Endothelial cell of umbilical vein (primary cell): ENCODE measurements at regions not wholly inside any gene's neighbourhood (a gene's known extent, or its start where the extent isn't known, plus 50 kb on each side); places are given as distances from the start of the nearest gene placed in this dataset.

ENCODE experiments used
- CTCF ChIP-seq, 2 donors: IDR thresholded peaks; 1 replicate in 1 of 2; 2 replicates in 1 of 2; pipeline ENCODE4 v1.5.1; 2011; ENCODE audit warnings: low read length in 2 of 2, mild to moderate bottlenecking in 2 of 2, moderate library complexity in 2 of 2, control low read depth in 1 of 2, inconsistent platforms in 1 of 2, low read depth in 1 of 2; ENCODE audit not compliant: insufficient read depth in 1 of 2; ENCODE audit errors: extremely low read depth in 1 of 2
- EZH2 ChIP-seq: IDR thresholded peaks from 2 replicates; pipeline ENCODE4 v1.6.1; 2012; ENCODE audit warnings: borderline replicate concordance, low read depth, mild to moderate bottlenecking, moderate library complexity, low read length, inconsistent platforms; ENCODE audit not compliant: severe bottlenecking
- MYC ChIP-seq: IDR thresholded peaks from one replicate; pipeline ENCODE4 v1.6.1; 2011; ENCODE audit warnings: mild to moderate bottlenecking, low read depth, low read length
- POLR2A ChIP-seq: IDR thresholded peaks from 2 replicates; pipeline ENCODE4 v1.6.1; 2012; ENCODE audit warnings: low read depth, mild to moderate bottlenecking, control low read depth, low read length
- POLR2AphosphoS5 ChIP-seq: IDR thresholded peaks from 2 replicates; pipeline ENCODE4 v1.6.1; 2012; ENCODE audit warnings: low read depth, mild to moderate bottlenecking, control low read depth, low read length, moderate library complexity; ENCODE audit not compliant: insufficient read depth
- TF ChIP-seq, protein P1 (sequence below): IDR thresholded peaks from 2 replicates; pipeline ENCODE4 v1.6.1; 2011; ENCODE audit not compliant: insufficient read depth, insufficient read length

DNA sequence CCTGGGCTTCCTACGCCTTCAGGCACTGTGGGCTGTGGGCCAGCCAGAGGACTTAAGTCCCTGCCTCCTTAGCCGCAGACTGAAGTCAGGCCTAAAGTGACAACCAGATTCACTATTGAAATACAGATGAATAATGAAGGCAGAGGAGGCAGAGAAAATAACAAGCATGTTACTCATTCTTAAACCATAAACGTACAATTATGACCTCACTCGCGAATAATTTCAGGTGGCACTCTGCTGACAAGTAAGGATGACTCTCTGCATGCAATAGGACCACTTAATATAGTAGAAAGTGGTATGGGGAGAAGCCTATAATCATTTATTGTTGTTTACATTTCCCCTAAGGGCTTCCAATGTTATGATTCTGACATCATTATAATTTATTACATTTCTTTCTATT lies 409.2 kb upstream of the FGF13 start:
- no peak for TF ChIP-seq CTCF (IDR thresholded peaks at IDR 0.05; ENCODE audit: extremely low read depth in 1 of 2, insufficient read depth in 1 of 2, low read depth in 1 of 2, low read length in 2 of 2)
- no peak for TF ChIP-seq MYC
- TF ChIP-seq, protein P1, sequence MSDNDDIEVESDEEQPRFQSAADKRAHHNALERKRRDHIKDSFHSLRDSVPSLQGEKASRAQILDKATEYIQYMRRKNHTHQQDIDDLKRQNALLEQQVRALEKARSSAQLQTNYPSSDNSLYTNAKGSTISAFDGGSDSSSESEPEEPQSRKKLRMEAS: no peak
- no peak for TF ChIP-seq POLR2A
- TF ChIP-seq POLR2AphosphoS5: no peak
- no peak for TF ChIP-seq EZH2
